Mesendoderm (in vitro differentiated cells): ENCODE measurements at regions not wholly inside any gene's neighbourhood (a gene's known extent, or its start where the extent isn't known, plus 50 kb on each side); places are given as distances from the start of the nearest gene placed in this dataset.

ENCODE experiments used
- DNase-seq: peaks from one replicate; pipeline ENCODE4 v3.0.0; 2013
- H2AK5ac ChIP-seq: 2 replicates; pipeline ENCODE4 v1.6.1; 2013; ENCODE audit warnings: low read length, inconsistent platforms
- H2BK120ac ChIP-seq: 2 replicates; pipeline ENCODE4 v1.6.1; 2013; ENCODE audit warnings: low read depth, mild to moderate bottlenecking, low read length, moderate library complexity, mixed read lengths
- H2BK15ac ChIP-seq: replicated peaks from 2 replicates; pipeline ENCODE4 v1.6.1; 2013; ENCODE audit warnings: low read depth, mild to moderate bottlenecking, moderate library complexity
- H2BK5ac ChIP-seq: 2 replicates; pipeline ENCODE4 v1.6.1; 2013; ENCODE audit warnings: low read length, inconsistent platforms
- H3K18ac ChIP-seq: 2 replicates; pipeline ENCODE4 v1.6.1; 2013; ENCODE audit warnings: mild to moderate bottlenecking, low read length, mixed read lengths
- H3K23ac ChIP-seq: one replicate; pipeline ENCODE4 v1.6.1; 2013; ENCODE audit warnings: low read length
- H3K27ac ChIP-seq: 2 replicates; pipeline ENCODE4 v1.5.1; 2013; ENCODE audit warnings: low read depth, mild to moderate bottlenecking, inconsistent platforms, low read length, moderate library complexity
- H3K27me3 ChIP-seq: 2 replicates; pipeline ENCODE4 v1.6.1; 2013; ENCODE audit warnings: low read length, control low read depth, mild to moderate bottlenecking, inconsistent platforms; ENCODE audit not compliant: insufficient read depth, poor library complexity
- H3K36me3 ChIP-seq: 2 replicates; pipeline ENCODE4 v1.6.1; 2013; ENCODE audit warnings: low read length, inconsistent platforms; ENCODE audit not compliant: control insufficient read depth, insufficient read depth
- H3K4ac ChIP-seq: one replicate; pipeline ENCODE4 v1.6.1; 2013; ENCODE audit warnings: low read depth, mild to moderate bottlenecking, low read length, moderate library complexity
- H3K4me1 ChIP-seq: 2 replicates; pipeline ENCODE4 v1.6.1; 2013; ENCODE audit warnings: low read depth, low read length, inconsistent platforms; ENCODE audit not compliant: control insufficient read depth
- H3K4me2 ChIP-seq: 2 replicates; pipeline ENCODE4 v1.6.1; 2013; ENCODE audit warnings: low read length
- H3K4me3 ChIP-seq: 2 replicates; pipeline ENCODE4 v1.5.1; 2013; ENCODE audit warnings: mild to moderate bottlenecking, low read length
- H3K56ac ChIP-seq: one replicate; pipeline ENCODE4 v1.6.1; 2013; ENCODE audit warnings: low read length
- H3K79me1 ChIP-seq: 2 replicates; pipeline ENCODE4 v1.6.1; 2013; ENCODE audit warnings: low read length, inconsistent platforms
- H3K79me2 ChIP-seq: 2 replicates; pipeline ENCODE4 v1.6.1; 2013; ENCODE audit warnings: mild to moderate bottlenecking, low read length; ENCODE audit not compliant: control insufficient read depth, insufficient read depth
- H3K9ac ChIP-seq: 2 replicates; pipeline ENCODE4 v1.6.1; 2013; ENCODE audit warnings: low read length, inconsistent platforms
- H4K5ac ChIP-seq: one replicate; pipeline ENCODE4 v1.6.1; 2013; ENCODE audit warnings: low read length
- H4K8ac ChIP-seq: one replicate; pipeline ENCODE4 v1.6.1; 2013; ENCODE audit warnings: low read depth, mild to moderate bottlenecking, control low read depth, low read length, moderate library complexity
- WGBS: extraction: QIAGEN DNeasy Blood & Tissue Kit; methylation state at CpG from one replicate; pipeline ENCODE4 v1.1.7; 2013; ENCODE audit warnings: low lambda C conversion rate, missing lambda C conversion rate; ENCODE audit not compliant: insufficient coverage; ENCODE audit errors: extremely low coverage; 5-methylcytosine and 5-hydroxymethylcytosine counted together

DNA sequence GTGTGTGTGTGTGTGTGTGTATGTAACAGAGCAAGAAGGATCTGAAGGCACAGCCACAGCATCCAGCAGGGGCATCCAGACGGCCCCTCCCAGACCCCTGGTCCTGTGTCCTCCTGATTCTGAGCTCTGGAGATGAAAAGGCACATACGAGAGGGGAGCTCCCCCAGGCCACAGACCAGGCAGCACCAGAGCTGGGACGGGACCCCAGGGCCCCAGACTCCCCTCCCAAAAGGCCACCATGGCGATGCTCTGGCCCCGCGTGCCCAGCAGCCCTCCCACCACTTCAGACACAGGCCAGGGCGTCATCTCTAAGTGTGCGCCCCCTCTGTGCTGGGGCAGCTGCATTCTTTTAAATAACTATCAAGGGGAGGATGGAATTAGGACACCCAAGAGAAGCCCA lies 245.8 kb downstream of the MATN1 start:
- H3K27ac ChIP-seq, result no peak overlapping the region
- no peak for DNase-seq
- no CpG with 5 or more reads among the region's 8 CpGs for WGBS

GRCh38 chr1:30476911-30477459 lies 246.4 kb downstream of the MATN1 start:
- no peaks in the 10 kb centered on the region for H3K79me1 ChIP-seq
- no peak overlapping the region for H4K8ac ChIP-seq
- DNase-seq, result no peak
- H3K4me2 ChIP-seq, result no peak overlapping the region
- no peak overlapping the region for H2AK5ac ChIP-seq
- no peak overlapping the region for H3K4ac ChIP-seq
- no peaks in the 10 kb centered on the region for H3K79me2 ChIP-seq
- H3K4me3 ChIP-seq, result no peak overlapping the region
- no peaks in the 10 kb centered on the region for H3K36me3 ChIP-seq
- WGBS, result no CpG with 5 or more reads among the region's 8 CpGs
- no peak overlapping the region for H2BK120ac ChIP-seq
- H2BK5ac ChIP-seq, result no peak overlapping the region
- no peak overlapping the region for H3K23ac ChIP-seq
- no peak overlapping the region for H3K27ac ChIP-seq
- H4K5ac ChIP-seq, result no peak overlapping the region
- H3K18ac ChIP-seq, result no peak overlapping the region
- H3K27me3 ChIP-seq, result no peaks in the 10 kb centered on the region
- no peak overlapping the region for H3K9ac ChIP-seq
- H3K56ac ChIP-seq, result no peak overlapping the region
- no peaks in the 10 kb centered on the region for H3K4me1 ChIP-seq
- no peak overlapping the region for H2BK15ac ChIP-seq

More for the DNA sequence above, 245.8 kb downstream of the MATN1 start:
- Histone ChIP-seq H2BK120ac (no peak overlapping the region), H3K9ac (no peak overlapping the region), H3K36me3 (no peaks in the 10 kb centered on the region), H3K79me1 (no peaks in the 10 kb centered on the region), H2BK15ac (no peak overlapping the region), H2BK5ac (no peak overlapping the region), H3K4ac (no peak overlapping the region), H3K4me2 (no peak overlapping the region), H3K4me3 (no peak overlapping the region), H3K4me1 (no peaks in the 10 kb centered on the region), H3K18ac (no peak overlapping the region), H4K8ac (no peak overlapping the region), H4K5ac (no peak overlapping the region), H3K79me2 (no peaks in the 10 kb centered on the region), H3K27me3 (no peaks in the 10 kb centered on the region), H2AK5ac (no peak overlapping the region), H3K23ac (no peak overlapping the region), H3K56ac (no peak overlapping the region)

DNA sequence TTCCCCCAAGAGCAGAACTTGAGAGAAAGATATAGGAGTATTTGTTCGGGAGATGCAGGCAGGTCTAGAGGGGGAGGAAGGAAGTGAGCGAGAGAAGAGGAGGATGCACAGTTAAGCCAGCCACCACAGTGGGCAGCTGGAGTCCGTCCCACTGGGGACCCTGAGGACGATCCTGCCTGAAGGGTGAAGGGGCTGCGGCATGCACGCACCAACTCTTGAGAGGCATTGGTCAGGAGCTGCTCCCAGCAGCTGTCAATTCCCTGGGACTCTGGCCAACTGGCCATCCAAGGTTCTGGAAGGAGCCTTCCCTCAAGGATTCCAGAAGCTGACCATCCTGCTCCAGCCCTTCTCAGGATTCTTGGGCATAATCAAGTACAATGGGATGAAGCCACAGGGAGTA lies 246.9 kb downstream of the MATN1 start:
- Histone ChIP-seq H3K36me3 (no peaks in the 10 kb centered on the region), H2BK15ac (no peak overlapping the region), H3K18ac (no peak overlapping the region), H3K23ac (no peak overlapping the region), H3K9ac (no peak overlapping the region), H3K27ac (no peak overlapping the region), H3K4ac (no peak overlapping the region), H4K8ac (no peak overlapping the region), H3K27me3 (no peaks in the 10 kb centered on the region), H3K79me1 (no peaks in the 10 kb centered on the region), H2BK120ac (no peak overlapping the region), H3K4me1 (no peaks in the 10 kb centered on the region), H3K79me2 (no peaks in the 10 kb centered on the region), H3K4me3 (no peak overlapping the region), H2AK5ac (no peak overlapping the region), H2BK5ac (no peak overlapping the region), H3K4me2 (no peak overlapping the region), H3K56ac (no peak overlapping the region), H4K5ac (no peak overlapping the region)
- DNase-seq, result no peak
- no CpG with 5 or more reads among the region's 6 CpGs for WGBS

- H3K27ac ChIP-seq, result no peak overlapping the region
- H3K79me2 ChIP-seq, result no peaks in the 10 kb centered on the region
- no peak overlapping the region for H2BK15ac ChIP-seq
- no peak overlapping the region for H3K4me3 ChIP-seq
- no peak overlapping the region for H4K5ac ChIP-seq
- no peak overlapping the region for H3K4me2 ChIP-seq
- WGBS, result no CpG with 5 or more reads among the region's 6 CpGs
- no peak overlapping the region for H3K4ac ChIP-seq
- H3K27me3 ChIP-seq, result no peaks in the 10 kb centered on the region
- no peak for DNase-seq
- no peak overlapping the region for H3K56ac ChIP-seq
- H2BK5ac ChIP-seq, result no peak overlapping the region
- no peaks in the 10 kb centered on the region for H3K36me3 ChIP-seq
- H3K18ac ChIP-seq, result no peak overlapping the region
- no peak overlapping the region for H3K9ac ChIP-seq
- no peak overlapping the region for H2BK120ac ChIP-seq
- H3K23ac ChIP-seq, result no peak overlapping the region
- H3K79me1 ChIP-seq, result no peaks in the 10 kb centered on the region
- H3K4me1 ChIP-seq, result no peaks in the 10 kb centered on the region
- no peak overlapping the region for H4K8ac ChIP-seq
- no peak overlapping the region for H2AK5ac ChIP-seq
These were observed 247.4 kb downstream of the MATN1 start for GRCh38 chr1:30475966-30476365.

- H2AK5ac ChIP-seq, result no peak overlapping the region
- H3K56ac ChIP-seq, result no peak overlapping the region
- H3K23ac ChIP-seq, result no peak overlapping the region
- H3K9ac ChIP-seq, result no peak overlapping the region
- WGBS, result no CpG with 5 or more reads among the region's 9 CpGs
- no peak overlapping the region for H3K4me2 ChIP-seq
- no peaks in the 10 kb centered on the region for H3K79me1 ChIP-seq
- no peak for DNase-seq
- H3K4ac ChIP-seq, result no peak overlapping the region
- no peak overlapping the region for H3K18ac ChIP-seq
- H2BK120ac ChIP-seq, result no peak overlapping the region
- H3K4me3 ChIP-seq, result no peak overlapping the region
- no peak overlapping the region for H4K5ac ChIP-seq
- H3K79me2 ChIP-seq, result no peaks in the 10 kb centered on the region
- no peak overlapping the region for H4K8ac ChIP-seq
- no peaks in the 10 kb centered on the region for H3K36me3 ChIP-seq
- no peaks in the 10 kb centered on the region for H3K4me1 ChIP-seq
- no peak overlapping the region for H3K27ac ChIP-seq
- no peak overlapping the region for H2BK5ac ChIP-seq
- no peaks in the 10 kb centered on the region for H3K27me3 ChIP-seq
- no peak overlapping the region for H2BK15ac ChIP-seq
These were observed 248.2 kb downstream of the MATN1 start for GRCh38 chr1:30475201-30475600.

- H3K9ac ChIP-seq, result no peak overlapping the region
- H3K4me1 ChIP-seq, result no peaks in the 10 kb centered on the region
- H3K79me1 ChIP-seq, result no peaks in the 10 kb centered on the region
- no peak overlapping the region for H3K18ac ChIP-seq
- H3K4me2 ChIP-seq, result no peak overlapping the region
- no peak overlapping the region for H2AK5ac ChIP-seq
- H4K8ac ChIP-seq, result no peak overlapping the region
- H3K27ac ChIP-seq, result no peak overlapping the region
- no peak overlapping the region for H3K56ac ChIP-seq
- WGBS, result no CpG with 5 or more reads among the region's 9 CpGs
- no peaks in the 10 kb centered on the region for H3K36me3 ChIP-seq
- H3K4ac ChIP-seq, result no peak overlapping the region
- H3K79me2 ChIP-seq, result no peaks in the 10 kb centered on the region
- H3K4me3 ChIP-seq, result no peak overlapping the region
- no peak overlapping the region for H2BK5ac ChIP-seq
- H2BK120ac ChIP-seq, result no peak overlapping the region
- no peaks in the 10 kb centered on the region for H3K27me3 ChIP-seq
- no peak for DNase-seq
- no peak overlapping the region for H3K23ac ChIP-seq
- no peak overlapping the region for H4K5ac ChIP-seq
- H2BK15ac ChIP-seq, result no peak overlapping the region
These were observed 248.6 kb downstream of the MATN1 start for GRCh38 chr1:30474818-30475200.
